SK-MEL-5 (cell line): ENCODE measurements at regions not wholly inside any gene's neighbourhood (a gene's known extent, or its start where the extent isn't known, plus 50 kb on each side); places are given as distances from the start of the nearest gene placed in this dataset.
"Not testable (repeated sequence)": the region's sequence is repeated elsewhere in the genome, so short reads cannot be mapped to it uniquely, and the experiment has no call there.

Experiments
- DNase-seq: peaks from one replicate; pipeline ENCODE4 v3.0.0-alpha.2; 2016; ENCODE audit warnings: low read depth, low spot score
- in situ Hi-C: cut with HindIII; loops from 2 replicates; pipeline ENCODE4 v1.10.0; 2016; ENCODE audit warnings: low sequenced_read_pairs, high pct_unique_total_duplicates, low pct_unique_long_range_greater_than_20kb

DNA sequence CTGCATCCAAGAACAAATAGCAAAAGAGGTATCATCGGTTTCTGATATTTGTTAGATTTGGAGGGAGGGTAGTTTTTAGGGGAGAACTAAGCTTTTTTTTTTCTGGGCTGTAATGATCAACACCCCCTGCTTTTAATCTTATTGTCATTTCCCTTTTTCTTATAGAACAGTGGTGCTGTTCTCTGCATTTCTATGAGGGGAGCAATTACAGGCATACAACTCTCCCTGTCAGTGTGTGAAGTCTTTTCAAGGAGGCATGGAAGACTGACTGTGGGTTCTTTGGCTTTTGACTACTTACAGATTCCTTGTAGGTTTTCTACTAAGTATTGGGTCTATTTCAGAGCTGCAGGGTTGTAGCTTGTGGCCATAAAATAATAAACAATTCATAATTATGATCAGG, 632.3 kb downstream of the TFAP2B start:
- in situ Hi-C loops: no loop called here

DNA sequence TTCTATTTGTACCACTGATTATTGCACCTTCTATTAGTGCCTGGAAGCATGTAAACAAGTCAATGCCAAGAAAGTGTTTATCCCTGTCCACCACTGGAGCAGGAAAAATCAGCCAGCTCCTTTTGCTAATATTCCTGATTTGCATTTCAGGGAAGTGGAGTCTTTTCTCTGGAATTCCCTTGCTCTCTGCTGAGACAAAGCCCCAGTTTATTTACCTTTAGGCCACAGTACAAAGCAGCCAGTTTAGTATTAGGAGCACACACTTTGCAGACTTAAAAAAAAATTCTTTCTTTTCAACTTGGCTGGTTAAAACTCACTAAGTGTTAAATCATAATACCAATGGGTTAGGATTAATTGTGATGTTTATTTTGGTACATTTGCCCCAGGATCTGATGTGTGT, 631.1 kb downstream of the PKHD1 start:
- in situ Hi-C loops: no loop called here
- DNase-seq: no peak

More for the DNA sequence above, 632.3 kb downstream of the TFAP2B start:
- no peak for DNase-seq

DNA sequence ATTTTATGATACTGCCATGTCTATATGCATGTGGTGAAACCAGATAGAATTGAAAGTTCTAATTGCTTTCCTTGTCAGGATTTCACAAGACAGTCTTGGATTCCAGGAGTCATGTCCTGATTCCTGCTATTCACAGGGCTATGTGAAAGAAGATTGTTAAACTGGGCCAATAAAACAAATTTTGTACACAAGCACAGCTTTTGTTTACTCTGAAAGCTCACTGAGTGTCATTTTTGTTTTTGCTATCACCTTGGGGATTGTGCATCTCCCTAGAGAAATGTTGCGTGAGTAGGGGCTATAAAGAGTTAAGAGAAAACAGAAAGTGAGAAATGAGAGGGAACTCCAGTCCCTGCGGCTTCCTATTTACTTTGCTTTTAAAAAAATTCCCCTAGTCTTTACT, 627.5 kb downstream of the PKHD1 start:
- in situ Hi-C loops: no loop called here

DNA sequence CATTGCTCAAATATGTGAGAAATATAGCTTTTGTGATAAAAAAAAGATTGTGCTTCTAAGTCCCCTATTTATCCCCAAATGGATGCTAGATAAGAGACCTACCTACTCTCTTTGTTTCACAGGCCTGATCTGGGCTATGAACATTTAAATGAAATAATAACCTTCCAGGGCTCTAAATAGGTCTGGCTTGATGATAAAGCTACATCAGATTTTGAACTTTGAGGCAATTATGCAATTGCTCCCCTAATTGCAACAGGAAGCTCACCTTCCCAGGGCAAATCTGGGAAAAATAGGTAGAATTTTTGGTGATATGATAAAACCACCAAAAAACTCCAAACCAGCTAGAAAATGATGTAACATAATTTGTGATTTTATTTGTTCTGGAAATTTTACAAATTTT, 624.5 kb downstream of the PKHD1 start:
- in situ Hi-C loops: no loop called here
- DNase-seq: no peak

More for the DNA sequence above, 627.5 kb downstream of the PKHD1 start:
- peak; percentile 94 for DNase-seq

DNA sequence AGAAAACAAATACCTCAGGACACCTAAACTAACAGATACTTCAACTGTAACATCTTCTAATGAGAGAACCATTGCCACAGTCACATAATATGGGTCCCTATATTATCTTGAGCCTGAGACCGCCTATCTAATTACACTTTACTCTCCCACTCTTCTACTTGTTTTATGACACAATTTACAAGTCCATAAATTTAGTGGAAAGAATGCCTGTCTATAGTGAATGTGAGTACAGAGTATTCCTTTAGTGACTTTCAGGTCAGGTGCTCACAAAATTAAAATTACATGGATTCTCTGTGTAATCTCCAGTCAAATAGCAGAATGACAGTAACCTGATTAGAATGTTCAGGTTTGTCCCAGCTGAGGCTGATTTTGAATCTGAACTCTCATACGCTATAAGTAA, 624.1 kb downstream of the PKHD1 start:
- in situ Hi-C loops: no loop called here
- no peak for DNase-seq

DNA sequence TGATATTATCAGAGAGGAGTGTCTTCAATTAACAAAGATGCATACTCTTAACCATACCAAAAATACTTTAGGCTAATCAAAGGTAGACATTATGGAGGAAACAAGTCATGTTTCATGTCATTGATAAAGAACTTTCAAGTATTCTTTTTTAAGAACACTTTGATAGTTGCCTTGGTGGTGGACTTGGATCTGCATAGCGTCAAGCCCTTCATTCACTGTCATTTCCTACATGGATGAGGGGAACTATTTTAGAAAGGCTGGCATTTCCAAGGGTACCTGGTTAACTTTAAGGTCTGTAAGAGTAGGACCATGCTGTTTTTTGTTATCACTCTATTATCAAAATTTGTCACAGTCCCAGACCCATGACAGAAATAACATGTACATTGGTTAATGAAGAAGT, 622.5 kb downstream of the PKHD1 start:
- no peak for DNase-seq
- in situ Hi-C loops: no loop called here

DNA sequence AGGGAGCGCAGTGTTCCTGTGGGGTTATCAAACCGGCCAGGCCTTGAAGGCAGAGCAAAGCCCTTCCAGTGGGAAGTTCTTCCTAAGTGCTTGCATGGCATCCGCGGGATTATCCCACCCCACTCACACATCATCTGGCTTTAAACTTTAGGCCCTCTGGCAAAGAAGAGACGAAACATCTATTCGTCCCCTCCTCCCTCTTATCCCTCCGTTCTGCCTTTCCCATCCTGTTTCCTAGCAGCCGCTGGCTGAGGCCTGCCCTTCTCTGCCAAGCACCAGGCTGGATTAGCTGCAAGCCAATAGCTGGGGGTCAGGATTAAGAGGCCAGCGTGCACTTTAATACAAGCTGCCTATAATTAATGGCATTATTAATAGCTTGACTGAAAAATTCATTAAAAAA, 621.0 kb downstream of the PKHD1 start:
- DNase-seq: no peak
- in situ Hi-C loops: no loop called here

DNA sequence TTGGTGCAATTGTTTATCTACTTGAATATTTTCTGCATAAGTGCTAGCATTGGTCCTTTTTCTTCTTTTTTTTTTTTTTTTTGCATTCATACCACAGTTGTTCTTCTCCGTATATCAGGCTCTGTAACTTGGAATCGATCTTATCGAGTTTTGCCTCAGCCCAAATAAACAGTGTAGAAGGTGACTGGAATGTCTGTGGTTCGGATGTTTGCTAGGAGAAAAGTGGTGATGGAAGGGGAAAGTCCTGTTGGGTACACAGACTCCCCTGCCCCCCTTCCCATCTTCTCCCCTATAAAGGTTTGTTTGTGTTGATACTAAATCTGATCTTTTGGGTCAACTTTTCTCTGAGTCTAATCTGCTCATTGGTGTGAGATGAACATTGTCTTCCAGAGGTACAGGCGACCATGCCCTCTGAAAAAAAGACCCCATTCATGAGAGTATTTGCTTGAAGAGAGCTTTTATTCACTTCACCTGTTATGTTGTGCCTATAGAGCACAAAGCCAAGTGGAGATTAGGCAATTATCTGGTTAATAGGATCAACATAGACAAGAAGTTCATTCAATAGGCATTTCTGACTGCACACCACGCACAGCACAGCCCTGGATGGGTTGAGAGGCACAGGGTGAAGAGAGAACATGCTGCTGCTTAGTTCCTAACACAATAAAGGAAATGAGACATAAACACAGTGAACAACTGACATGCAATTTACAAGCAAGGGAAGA, 620.0 kb downstream of the PKHD1 start:
- in situ Hi-C loops: no loop called here

DNA sequence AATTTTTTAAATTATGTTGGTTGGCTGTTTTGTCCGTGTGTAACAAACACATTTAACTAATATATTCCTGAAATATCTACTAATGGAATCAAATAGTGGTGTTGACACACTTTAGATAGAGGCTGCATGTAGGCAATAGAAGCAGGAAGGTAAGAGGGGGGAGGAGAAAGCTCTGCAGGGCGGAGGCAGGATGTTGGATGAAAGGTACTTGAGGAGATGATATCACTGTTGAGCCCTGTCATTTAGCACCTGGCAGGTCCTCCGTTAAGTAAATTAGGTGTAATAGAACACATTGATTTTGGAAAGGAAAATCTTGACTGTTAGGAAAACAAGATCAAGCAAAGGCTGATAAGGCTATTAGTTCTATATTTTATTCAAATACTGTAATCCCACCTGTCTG, 618.7 kb downstream of the PKHD1 start:
- no peak for DNase-seq
- in situ Hi-C loops: no loop called here

More for the DNA sequence above, 620.0 kb downstream of the PKHD1 start:
- peak; percentile 51 for DNase-seq

DNA sequence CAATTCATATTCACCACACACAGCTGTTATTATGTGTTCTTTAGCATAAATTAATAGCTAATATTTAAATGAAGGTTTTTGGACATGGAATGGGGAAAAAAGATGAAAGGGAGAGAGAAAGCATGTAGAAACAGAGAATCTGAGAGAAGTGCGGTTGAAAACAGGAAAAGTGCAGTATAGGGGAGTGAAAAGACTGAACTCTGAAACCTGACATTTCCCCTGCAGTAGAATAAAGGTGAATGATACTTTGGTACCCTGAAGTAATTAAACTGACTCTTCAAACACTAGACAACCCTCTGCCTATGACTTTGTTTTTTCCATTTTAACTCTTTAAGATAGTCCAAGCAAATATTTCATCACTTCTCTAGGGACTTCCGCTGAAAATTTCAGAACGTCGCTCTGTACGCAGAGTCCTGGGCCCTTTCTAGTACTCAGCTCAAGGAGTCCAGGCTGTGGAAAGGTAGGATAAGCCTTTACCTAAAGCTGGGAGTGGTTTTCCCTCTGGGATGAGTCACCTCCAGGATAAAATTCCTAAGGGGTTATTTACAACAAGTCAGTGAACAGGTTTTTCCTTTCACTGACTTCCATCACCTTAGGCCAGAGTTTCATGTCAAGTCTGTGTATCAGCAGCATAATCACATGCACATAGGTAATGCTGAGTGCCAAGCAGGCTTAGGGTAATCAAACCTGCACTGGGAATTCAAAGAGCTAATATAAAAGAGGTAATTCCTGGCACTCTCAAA, 614.5 kb downstream of the PKHD1 start:
- in situ Hi-C loops: no loop called here
- DNase-seq: no peak

DNA sequence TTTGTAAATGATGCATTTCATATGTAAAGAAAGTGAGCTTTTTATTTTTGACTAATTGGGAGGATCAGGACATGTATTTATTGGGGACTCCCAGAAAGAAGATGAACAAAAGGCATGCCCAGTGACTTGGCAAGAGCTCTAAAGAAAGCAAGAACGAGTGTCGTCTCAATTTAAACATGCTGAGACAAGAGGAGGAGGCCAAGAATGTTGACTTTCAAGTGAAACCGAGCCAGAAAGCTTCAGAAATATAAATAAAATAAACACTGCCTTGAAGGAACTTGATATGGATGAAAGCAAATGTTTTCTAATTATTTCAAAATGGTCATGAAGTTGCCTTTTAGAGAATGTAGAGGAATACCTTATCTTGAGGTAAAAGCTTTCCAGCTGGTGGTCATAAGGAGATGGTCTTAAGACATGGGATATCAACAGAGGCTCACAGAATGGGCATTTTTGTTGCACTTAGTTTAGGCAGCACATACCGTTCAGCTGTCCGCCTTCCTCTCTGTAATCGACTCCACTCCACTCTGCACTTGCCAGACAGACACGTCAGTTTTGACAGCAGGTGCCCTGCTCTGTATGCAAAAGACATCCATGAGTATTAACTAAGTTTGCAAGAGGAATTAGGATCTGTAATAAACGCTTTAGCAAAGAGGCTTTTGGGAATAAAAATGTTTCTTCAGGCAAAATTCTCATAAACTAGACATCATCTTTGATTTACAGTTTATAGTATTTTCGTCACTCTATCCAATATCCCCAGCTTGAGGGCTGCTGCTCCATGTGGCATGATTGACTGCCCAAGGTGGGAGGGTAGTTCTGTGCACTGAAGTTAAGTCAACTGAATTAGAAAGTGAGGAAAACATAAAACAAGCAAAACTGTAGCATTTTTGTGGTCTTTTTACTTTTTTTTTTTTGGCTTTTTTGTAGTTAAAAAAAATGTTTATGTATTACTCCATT, 613.1 kb downstream of the PKHD1 start:
- in situ Hi-C loops: no loop called here
- no peak for DNase-seq

DNA sequence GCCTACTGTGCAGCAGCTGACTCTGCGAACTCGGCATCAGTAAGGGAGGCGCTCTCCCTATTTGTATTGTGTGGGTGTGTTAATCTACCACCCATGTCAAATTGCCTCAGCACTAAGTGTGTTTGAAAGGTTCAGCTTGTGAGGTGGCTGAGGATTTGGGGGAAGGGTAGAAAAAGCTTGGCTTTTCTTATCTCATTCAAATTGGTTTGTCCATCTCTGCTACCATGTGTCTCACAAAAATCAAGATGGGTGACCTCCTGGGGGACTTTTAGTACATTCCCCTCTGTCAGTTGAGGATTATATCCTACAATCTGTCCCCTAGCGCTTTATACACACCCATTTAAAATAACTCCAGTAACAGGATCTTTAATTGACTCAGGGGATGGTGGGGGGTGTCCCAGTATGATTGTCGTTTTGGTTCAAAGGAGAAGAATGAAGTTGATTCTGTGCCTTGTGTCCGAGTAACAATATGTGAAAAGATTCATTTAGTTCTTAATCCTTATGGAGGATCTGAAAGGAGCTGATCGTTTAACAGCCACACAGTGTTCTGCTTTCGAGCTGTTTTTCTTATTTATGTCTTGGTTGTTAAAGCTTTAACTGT, 609.6 kb downstream of the PKHD1 start:
- in situ Hi-C loops: no loop called here
- no peak for DNase-seq

DNA sequence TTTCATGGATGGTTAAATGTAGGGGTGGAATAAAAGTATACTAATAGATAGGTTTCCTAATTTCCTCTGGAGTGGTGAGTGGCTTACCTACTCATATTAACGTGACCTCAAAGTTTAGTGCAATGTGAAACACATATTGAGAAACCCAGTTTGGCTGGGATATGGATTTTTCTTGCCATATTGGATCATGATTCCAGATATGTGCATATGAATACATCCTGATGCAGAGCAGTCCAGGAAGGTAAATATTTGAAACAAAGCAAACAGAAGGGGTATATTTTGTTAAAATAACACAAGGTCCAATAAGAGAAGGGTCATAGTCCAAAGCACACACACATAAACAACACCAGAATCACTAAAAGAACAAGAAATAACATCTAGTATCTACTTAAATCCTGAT, 608.1 kb downstream of the PKHD1 start:
- in situ Hi-C loops: no loop called here
- no peak for DNase-seq

DNA sequence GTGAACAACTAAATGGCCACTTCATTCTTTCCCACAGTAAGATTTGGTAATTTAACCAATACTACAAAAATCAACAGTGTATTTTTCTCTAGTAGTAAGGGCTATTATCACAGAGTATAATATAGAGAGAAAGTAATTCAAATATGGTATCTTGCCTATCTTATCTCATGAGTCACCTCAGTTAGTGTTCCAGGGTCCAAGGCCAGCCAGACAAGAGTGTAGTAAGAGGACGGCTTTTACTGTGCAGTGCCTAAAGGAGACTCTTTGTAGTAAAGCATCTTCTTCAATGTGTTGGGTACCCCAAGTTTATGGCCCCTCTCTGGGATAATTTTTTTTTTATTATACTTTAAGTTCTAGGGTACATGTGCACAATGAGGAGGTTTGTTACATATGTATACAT, 607.4 kb downstream of the PKHD1 start:
- in situ Hi-C loops: no loop called here
- DNase-seq: no peak

DNA sequence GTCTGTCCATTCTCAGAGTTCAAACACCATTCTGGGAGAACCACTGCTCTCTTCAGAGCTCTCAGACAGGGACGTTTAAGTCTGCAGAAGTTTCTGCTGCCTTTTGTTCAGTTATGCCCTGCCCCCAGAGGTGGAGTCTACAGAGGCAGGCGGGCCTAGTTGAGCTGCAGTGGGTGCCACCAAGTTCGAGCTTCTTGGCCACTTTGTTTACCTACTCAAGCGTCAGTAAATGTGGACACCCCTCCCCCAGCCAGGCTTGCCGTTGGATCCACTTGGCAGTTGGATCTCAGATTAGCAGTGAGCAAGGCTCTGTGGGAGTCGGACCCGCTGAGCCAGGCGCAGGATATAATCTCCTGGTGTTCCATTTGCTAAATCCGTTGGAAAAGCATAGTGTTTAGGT, 601.5 kb downstream of the PKHD1 start:
- DNase-seq, in situ Hi-C loops: not testable (repeated sequence)

DNA sequence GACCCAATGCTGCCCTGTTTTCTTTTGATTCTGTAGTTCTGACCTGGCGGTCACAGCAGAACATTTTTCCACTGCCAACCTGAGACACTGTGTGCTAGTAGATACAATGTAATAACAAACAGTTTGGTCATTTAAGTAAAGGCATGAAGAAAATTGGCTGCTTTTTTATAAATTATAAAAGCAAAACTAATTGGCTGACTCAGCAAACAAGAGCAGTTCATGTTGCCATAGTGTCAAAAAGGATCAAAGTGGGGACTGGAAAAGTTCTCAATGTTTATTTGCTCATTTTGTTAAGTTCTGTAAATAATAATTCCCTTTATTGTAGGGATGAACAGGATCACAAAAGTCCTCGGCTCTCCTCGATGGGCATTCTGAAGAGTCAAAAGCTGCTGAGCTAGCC, 599.5 kb downstream of the PKHD1 start:
- in situ Hi-C loops: no loop called here
- DNase-seq: no peak

DNA sequence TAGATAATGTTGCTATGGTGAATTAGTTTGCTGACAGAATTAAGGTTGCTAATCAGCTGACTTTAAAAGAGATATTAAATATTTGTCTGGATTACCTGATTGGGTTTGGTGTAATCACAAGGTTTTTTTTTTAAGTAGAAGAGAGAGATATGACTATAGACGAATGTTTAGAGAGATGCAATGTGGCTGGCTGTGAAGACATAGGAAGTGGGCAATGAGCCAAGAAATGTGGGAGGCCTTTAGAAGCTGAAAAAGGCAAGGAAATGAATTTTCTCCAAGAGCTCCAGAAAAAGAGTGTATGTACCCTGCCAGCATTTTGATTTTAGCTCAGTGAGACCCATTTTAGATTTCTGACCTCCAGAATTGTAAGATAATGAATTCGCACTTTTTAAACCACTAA, 598.3 kb downstream of the PKHD1 start:
- DNase-seq: no peak
- in situ Hi-C loops: no loop called here

DNA sequence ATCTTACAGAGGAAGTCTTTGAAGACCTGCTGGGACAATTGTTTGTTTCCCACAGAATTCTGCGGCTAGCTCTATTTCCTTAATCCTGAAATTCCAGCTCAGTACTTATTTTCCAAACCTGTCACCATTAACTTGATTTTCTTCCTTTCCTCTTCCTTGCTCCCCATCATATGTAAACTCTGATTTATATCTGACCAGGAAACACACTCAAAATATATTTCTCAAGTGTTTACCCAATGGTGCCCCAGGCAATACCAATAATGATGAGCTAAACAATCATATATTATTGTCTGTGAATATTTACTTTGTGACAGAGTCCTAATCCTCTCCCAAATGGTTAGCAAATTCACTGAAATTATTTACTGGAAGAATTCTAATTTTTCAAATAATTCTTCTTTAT, 597.3 kb downstream of the PKHD1 start:
- DNase-seq: no peak
- in situ Hi-C loops: no loop called here
